ENCODE measurements at regions not wholly inside any gene's neighbourhood (a gene's known extent, or its start where the extent isn't known, plus 50 kb on each side); places are given as distances from the start of the nearest gene placed in this dataset.

GRCh38 chr4:8742546-8742945, 129.1 kb downstream of the HMX1 start (continued):
- no peak for TF ChIP-seq CBX8 (IDR thresholded peaks at IDR 0.05; ENCODE audit: borderline replicate concordance, low read depth, low read length)

Measured in H1 (cell line).